ENCODE measurements at regions not wholly inside any gene's neighbourhood (a gene's known extent, or its start where the extent isn't known, plus 50 kb on each side); places are given as distances from the start of the nearest gene placed in this dataset.
"Not testable (repeated sequence)": the region's sequence is repeated elsewhere in the genome, so short reads cannot be mapped to it uniquely, and the experiment has no call there.

GRCh38 chr3:195635898-195636685 is 52.4 kb upstream of the APOD start:
- TF ChIP-seq, protein P1, sequence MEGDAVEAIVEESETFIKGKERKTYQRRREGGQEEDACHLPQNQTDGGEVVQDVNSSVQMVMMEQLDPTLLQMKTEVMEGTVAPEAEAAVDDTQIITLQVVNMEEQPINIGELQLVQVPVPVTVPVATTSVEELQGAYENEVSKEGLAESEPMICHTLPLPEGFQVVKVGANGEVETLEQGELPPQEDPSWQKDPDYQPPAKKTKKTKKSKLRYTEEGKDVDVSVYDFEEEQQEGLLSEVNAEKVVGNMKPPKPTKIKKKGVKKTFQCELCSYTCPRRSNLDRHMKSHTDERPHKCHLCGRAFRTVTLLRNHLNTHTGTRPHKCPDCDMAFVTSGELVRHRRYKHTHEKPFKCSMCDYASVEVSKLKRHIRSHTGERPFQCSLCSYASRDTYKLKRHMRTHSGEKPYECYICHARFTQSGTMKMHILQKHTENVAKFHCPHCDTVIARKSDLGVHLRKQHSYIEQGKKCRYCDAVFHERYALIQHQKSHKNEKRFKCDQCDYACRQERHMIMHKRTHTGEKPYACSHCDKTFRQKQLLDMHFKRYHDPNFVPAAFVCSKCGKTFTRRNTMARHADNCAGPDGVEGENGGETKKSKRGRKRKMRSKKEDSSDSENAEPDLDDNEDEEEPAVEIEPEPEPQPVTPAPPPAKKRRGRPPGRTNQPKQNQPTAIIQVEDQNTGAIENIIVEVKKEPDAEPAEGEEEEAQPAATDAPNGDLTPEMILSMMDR (IDR thresholded peaks at IDR 0.05) = not testable (repeated sequence)
- not testable (repeated sequence) for TF ChIP-seq POLR2A (IDR thresholded peaks at IDR 0.05)
